CD14-positive monocyte (primary cell): ENCODE measurements at regions not wholly inside any gene's neighbourhood (a gene's known extent, or its start where the extent isn't known, plus 50 kb on each side); places are given as distances from the start of the nearest gene placed in this dataset.
A peak's percentile ranks its signal among the peaks of the same experiment; 100 is the strongest.

Source experiments
- DNase-seq, 3 donors: peaks; one replicate each; pipeline ENCODE4 v3.0.0-alpha.2; 2011 to 2022
- H2AFZ ChIP-seq: 2 replicates; pipeline ENCODE4 v1.6.0; 2012; ENCODE audit warnings: mild to moderate bottlenecking, low read depth, low read length, inconsistent platforms; ENCODE audit not compliant: insufficient read depth, poor library complexity, severe bottlenecking
- H3K27ac ChIP-seq, 2 donors: 1 replicate in 1 of 2; 2 replicates in 1 of 2; pipeline ENCODE4 v1.5.1; 2012 to 2013; ENCODE audit warnings: low read length in 2 of 2, control low read depth in 1 of 2, inconsistent platforms in 1 of 2, low read depth in 1 of 2, mild to moderate bottlenecking in 1 of 2
- H3K27me3 ChIP-seq, 2 donors: one replicate each; pipeline versions ENCODE4 v1.6.0 to v1.6.1; 2011 to 2013; ENCODE audit warnings: low read length in 2 of 2; ENCODE audit not compliant: control insufficient read depth in 2 of 2, insufficient read depth in 2 of 2
- H3K36me3 ChIP-seq, 2 donors: replicated peaks in 1 of 2; 1 replicate in 1 of 2; 2 replicates in 1 of 2; pipeline versions ENCODE4 v1.5.1 to v1.6.1; 2012 to 2013; ENCODE audit warnings: low read length in 2 of 2, control low read depth in 1 of 2, inconsistent platforms in 1 of 2, mild to moderate bottlenecking in 1 of 2; ENCODE audit not compliant: insufficient read depth in 2 of 2, control insufficient read depth in 1 of 2
- H3K4me1 ChIP-seq, 2 donors: 1 replicate in 1 of 2; 2 replicates in 1 of 2; pipeline versions ENCODE4 v1.5.1 to v1.6.1; 2012 to 2013; ENCODE audit warnings: low read length in 2 of 2, control low read depth in 1 of 2, inconsistent platforms in 1 of 2, mild to moderate bottlenecking in 1 of 2, moderate library complexity in 1 of 2; ENCODE audit not compliant: insufficient read depth in 2 of 2, control insufficient read depth in 1 of 2
- H3K4me2 ChIP-seq: replicated peaks from 2 replicates; pipeline ENCODE3; 2012; ENCODE audit warnings: low read length, moderate library complexity, mild to moderate bottlenecking; ENCODE audit not compliant: poor library complexity, severe bottlenecking; ENCODE audit errors: extremely low read depth
- H3K4me3 ChIP-seq, 3 experiments: fragments of 200-600 bp in 1 of 3; sonication (generic) in 1 of 3; replicated peaks in 1 of 3; 1 replicate in 2 of 3; 2 replicates in 1 of 3; pipeline ENCODE4 v1.5.1; 2011 to 2013; ENCODE audit warnings: low read length in 3 of 3, mild to moderate bottlenecking in 3 of 3, control low read depth in 2 of 3, low read depth in 2 of 3, inconsistent platforms in 1 of 3, moderate library complexity in 1 of 3
- H3K79me2 ChIP-seq: 2 replicates; pipeline ENCODE4 v1.6.0; 2012; ENCODE audit warnings: mild to moderate bottlenecking, control low read depth, inconsistent platforms, low read length, moderate library complexity; ENCODE audit not compliant: insufficient read depth
- H3K9ac ChIP-seq: 2 replicates; pipeline ENCODE4 v1.6.0; 2017; ENCODE audit warnings: low read length, mild to moderate bottlenecking; ENCODE audit not compliant: insufficient read depth, poor library complexity, severe bottlenecking
- H3K9me3 ChIP-seq, 2 donors: replicated peaks in 1 of 2; 1 replicate in 1 of 2; 2 replicates in 1 of 2; pipeline versions ENCODE4 v1.5.1 to v1.6.1; 2012 to 2013; ENCODE audit warnings: low read length in 2 of 2, control low read depth in 1 of 2; ENCODE audit not compliant: control insufficient read depth in 1 of 2, insufficient read depth in 1 of 2
- H4K20me1 ChIP-seq: 2 replicates; pipeline ENCODE4 v1.6.0; 2012; ENCODE audit warnings: mild to moderate bottlenecking, low read length, control low read depth, moderate library complexity; ENCODE audit not compliant: insufficient read depth
- H3K27ac Mint-ChIP-seq, 7 donors: one replicate each; pipeline ENCODE4 v1.8.0; 2020; ENCODE audit warnings: mild to moderate bottlenecking in 7 of 7, mixed read lengths in 7 of 7, moderate library complexity in 6 of 7, inconsistent platforms in 2 of 7
- H3K27me3 Mint-ChIP-seq, 3 donors: one replicate each; pipeline ENCODE4 v1.8.0; 2021 to 2022; ENCODE audit warnings: low read depth in 3 of 3, mild to moderate bottlenecking in 3 of 3, mixed read lengths in 3 of 3, moderate library complexity in 3 of 3, inconsistent platforms in 1 of 3
- H3K36me3 Mint-ChIP-seq, 2 donors: one replicate each; pipeline ENCODE4 v1.8.0; 2020; ENCODE audit warnings: mixed read lengths in 2 of 2, inconsistent platforms in 1 of 2, mild to moderate bottlenecking in 1 of 2
- H3K4me1 Mint-ChIP-seq: one replicate; pipeline ENCODE4 v1.8.0; 2020; ENCODE audit warnings: mild to moderate bottlenecking, mixed read lengths
- H3K4me3 Mint-ChIP-seq, 2 donors: one replicate each; pipeline ENCODE4 v1.8.0; 2020; ENCODE audit warnings: mild to moderate bottlenecking in 2 of 2, mixed read lengths in 2 of 2, moderate library complexity in 1 of 2
- H3K9me3 Mint-ChIP-seq, 7 donors: one replicate each; pipeline ENCODE4 v1.8.0; 2020 to 2022; ENCODE audit warnings: mixed read lengths in 7 of 7, mild to moderate bottlenecking in 6 of 7, moderate library complexity in 6 of 7, inconsistent platforms in 2 of 7
- CTCF ChIP-seq: fragments of 200-600 bp; IDR thresholded peaks from one replicate; pipeline ENCODE4 v1.8.0; 2022; ENCODE audit warnings: antibody characterized with exemption, mild to moderate bottlenecking
- WGBS: methylation state at CpG from one replicate; pipeline ENCODE4 v1.1.5; 2013; ENCODE audit warnings: missing lambda C conversion rate; ENCODE audit not compliant: insufficient coverage; 5-methylcytosine and 5-hydroxymethylcytosine counted together
- intact Hi-C, 2 donors: fragments of 100-400 bp; cut with micrococcal nuclease; formaldehyde crosslinking; loops; one replicate each; pipeline versions ENCODE4 v1.15.0 to v1.15.1; 2023

- Mint-ChIP-seq H3K36me3 (no peaks in the 10 kb centered on the region), H3K27me3 (peaks cover 6 to 15% (median 9%) of the 10 kb centered on the region in 3 donors), H3K27ac (no peak overlapping the region), H3K9me3 (peaks cover 0 to 7% (median 2%) of the 10 kb centered on the region in 7 donors), H3K4me1 (no peaks in the 10 kb centered on the region), H3K4me3 (no peak overlapping the region)
- peaks cover 3 to 6% of the 10 kb centered on the region in 2 donors for H3K27me3 ChIP-seq
- WGBS: 95% methylated on average over 4 of the region's 7 CpGs
- no peak overlapping the region for H3K27ac ChIP-seq
- no peaks in the 10 kb centered on the region for H3K4me1 ChIP-seq
- H3K79me2 ChIP-seq: no peaks in the 10 kb centered on the region
- H2AFZ ChIP-seq: no peak overlapping the region
- H3K4me2 ChIP-seq: no peak overlapping the region
- no peaks in the 10 kb centered on the region for H3K36me3 ChIP-seq
- H3K9ac ChIP-seq: no peak overlapping the region
- no peak overlapping the region for H3K4me3 ChIP-seq
- H3K9me3 ChIP-seq: no peaks in the 10 kb centered on the region
- TF ChIP-seq CTCF: no peak
- no peak for DNase-seq
- intact Hi-C loops: no loop called here
- H4K20me1 ChIP-seq: no peaks in the 10 kb centered on the region
Observed at GRCh38 chr3:45312836-45313493, 75.4 kb upstream of the LARS2 start.

DNA sequence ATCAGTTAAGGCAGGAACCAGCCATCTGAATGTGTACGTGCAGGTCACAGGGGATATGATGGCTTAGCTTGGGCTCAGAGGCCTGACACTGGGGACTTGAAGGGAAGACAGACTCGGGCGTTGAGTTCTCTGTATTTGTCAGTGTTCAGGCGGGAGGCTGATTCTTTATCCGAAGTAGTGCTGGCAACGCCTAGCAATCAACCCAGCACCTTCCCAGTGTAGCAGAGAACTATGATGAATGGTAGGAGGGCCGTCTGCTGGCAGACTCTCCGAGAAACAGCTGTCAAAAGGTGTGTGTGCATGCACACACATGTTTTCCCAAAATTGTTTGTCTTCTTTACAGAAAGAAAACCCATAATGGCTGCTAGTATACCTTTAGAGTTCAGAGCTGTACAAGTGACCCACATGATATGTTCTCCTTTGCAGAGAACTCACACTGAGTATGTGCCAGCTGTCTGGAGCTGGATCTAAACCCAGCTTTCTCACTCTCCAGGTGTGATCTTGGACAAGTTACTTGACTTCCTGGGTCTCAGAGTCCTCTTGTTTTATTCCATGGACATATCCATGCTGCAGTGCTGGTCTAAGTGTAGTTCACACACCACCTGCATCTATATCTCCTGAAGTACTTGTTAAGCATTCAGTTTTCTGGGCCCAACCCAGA, 74.5 kb upstream of the LARS2 start:
- Histone ChIP-seq H3K4me1 (no peaks in the 10 kb centered on the region), H3K36me3 (no peaks in the 10 kb centered on the region), H2AFZ (no peak overlapping the region), H3K9ac (no peak overlapping the region), H3K9me3 (no peaks in the 10 kb centered on the region), H3K27ac (no peak overlapping the region), H4K20me1 (no peaks in the 10 kb centered on the region), H3K79me2 (no peaks in the 10 kb centered on the region), H3K27me3 (peaks cover 3 to 6% of the 10 kb centered on the region in 2 donors), H3K4me2 (no peak overlapping the region), H3K4me3 (no peak overlapping the region)
- no peaks in the 10 kb centered on the region for H3K4me1 Mint-ChIP-seq
- WGBS: 90% methylated on average over 1 of the region's 8 CpGs
- peaks cover 0 to 7% (median 2%) of the 10 kb centered on the region in 7 donors for H3K9me3 Mint-ChIP-seq
- no peaks in the 10 kb centered on the region for H3K36me3 Mint-ChIP-seq
- no peak for DNase-seq
- peak overlapping the region in 1 of 7 donors; percentile 23 for H3K27ac Mint-ChIP-seq
- no peak for TF ChIP-seq CTCF
- intact Hi-C loops: no loop called here
- H3K27me3 Mint-ChIP-seq: peaks cover 6 to 15% (median 9%) of the 10 kb centered on the region in 3 donors
- H3K4me3 Mint-ChIP-seq: no peak overlapping the region
